ENCODE measurements at regions not wholly inside any gene's neighbourhood (a gene's known extent, or its start where the extent isn't known, plus 50 kb on each side); places are given as distances from the start of the nearest gene placed in this dataset.
A peak's percentile ranks its signal among the peaks of the same experiment; 100 is the strongest.

DNA sequence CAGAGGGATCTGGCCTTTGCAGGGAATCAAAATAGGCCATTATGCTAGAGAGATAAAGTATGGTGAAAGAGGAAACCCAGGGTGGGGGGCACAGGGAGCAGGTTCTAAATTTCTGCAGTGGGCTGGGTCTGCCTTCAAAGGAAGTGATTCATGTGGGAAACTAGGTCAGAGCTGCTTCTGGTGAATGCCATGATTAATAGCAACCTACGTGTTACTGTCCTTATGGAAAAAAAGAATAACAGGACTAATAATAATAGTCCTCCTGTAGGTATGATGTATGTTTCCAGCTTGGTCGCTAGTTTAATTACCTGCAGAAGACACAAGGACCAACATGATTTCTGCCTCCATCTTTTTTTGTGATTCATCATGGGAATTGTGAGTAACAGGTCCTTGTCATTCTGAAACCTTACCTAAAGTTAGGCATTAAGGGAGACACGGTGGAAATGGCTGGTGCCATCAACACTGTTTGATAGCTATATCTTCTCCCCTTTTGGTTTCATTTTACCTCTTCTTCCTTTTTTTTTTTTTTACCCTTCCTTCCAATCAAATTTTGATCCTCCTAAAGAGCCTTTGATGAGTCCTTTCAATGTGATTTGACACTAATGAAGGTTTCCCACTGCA is 180.4 kb downstream of the CPEB2 start:
- TF ChIP-seq, protein P1, sequence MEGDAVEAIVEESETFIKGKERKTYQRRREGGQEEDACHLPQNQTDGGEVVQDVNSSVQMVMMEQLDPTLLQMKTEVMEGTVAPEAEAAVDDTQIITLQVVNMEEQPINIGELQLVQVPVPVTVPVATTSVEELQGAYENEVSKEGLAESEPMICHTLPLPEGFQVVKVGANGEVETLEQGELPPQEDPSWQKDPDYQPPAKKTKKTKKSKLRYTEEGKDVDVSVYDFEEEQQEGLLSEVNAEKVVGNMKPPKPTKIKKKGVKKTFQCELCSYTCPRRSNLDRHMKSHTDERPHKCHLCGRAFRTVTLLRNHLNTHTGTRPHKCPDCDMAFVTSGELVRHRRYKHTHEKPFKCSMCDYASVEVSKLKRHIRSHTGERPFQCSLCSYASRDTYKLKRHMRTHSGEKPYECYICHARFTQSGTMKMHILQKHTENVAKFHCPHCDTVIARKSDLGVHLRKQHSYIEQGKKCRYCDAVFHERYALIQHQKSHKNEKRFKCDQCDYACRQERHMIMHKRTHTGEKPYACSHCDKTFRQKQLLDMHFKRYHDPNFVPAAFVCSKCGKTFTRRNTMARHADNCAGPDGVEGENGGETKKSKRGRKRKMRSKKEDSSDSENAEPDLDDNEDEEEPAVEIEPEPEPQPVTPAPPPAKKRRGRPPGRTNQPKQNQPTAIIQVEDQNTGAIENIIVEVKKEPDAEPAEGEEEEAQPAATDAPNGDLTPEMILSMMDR (IDR thresholded peaks at IDR 0.05) = no peak
- DNase-seq (ENCODE audit: low spot score) = no peak
- no peak for ATAC-seq (ENCODE audit: low FRiP score)

DNA sequence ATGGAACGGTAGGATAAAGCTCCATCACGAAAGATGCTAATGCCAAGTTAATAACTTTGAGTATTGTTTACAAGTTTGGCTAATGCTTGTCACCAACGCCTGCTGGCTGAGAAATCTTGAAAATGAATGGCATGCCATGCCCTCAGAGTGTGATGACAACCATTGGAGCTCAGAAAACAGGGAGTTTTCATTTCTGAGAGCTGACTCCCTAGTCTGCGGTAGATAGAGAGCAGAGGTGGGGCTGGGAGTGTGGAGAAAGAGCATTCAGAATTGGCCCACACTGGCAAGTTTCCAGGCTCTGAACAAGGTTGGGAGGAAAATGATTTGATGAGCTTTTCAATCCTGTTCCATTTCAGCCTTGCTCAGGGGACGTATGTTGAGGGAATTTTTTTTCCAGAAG is 183.9 kb downstream of the CPEB2 start:
- peak; percentile 55 for ATAC-seq (ENCODE audit: low FRiP score)
- TF ChIP-seq, protein P1 (IDR thresholded peaks at IDR 0.05) = no peak
- no peak for DNase-seq (ENCODE audit: low spot score)

DNA sequence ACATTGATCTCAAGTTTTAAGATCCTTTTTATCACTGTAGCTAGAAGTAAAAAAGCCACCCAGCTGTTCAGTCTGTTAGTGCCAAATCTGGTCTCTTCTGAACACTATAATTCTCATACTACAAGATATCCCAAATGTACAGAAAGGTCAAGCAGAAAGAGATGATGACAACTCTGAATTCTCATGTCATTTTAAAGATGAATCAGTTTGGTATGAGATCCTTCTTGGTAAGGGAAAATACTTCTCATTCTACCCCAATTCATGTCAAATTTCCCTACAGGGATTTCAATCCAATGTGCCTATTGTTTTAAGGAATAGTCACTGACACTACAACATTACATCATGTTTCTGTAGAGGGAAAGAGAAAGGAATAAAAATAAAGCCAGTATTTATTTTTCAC is 184.5 kb downstream of the CPEB2 start:
- DNase-seq (ENCODE audit: low spot score) = no peak
- ATAC-seq (ENCODE audit: low FRiP score) = no peak
- TF ChIP-seq, protein P1 (IDR thresholded peaks at IDR 0.05) = no peak

DNA sequence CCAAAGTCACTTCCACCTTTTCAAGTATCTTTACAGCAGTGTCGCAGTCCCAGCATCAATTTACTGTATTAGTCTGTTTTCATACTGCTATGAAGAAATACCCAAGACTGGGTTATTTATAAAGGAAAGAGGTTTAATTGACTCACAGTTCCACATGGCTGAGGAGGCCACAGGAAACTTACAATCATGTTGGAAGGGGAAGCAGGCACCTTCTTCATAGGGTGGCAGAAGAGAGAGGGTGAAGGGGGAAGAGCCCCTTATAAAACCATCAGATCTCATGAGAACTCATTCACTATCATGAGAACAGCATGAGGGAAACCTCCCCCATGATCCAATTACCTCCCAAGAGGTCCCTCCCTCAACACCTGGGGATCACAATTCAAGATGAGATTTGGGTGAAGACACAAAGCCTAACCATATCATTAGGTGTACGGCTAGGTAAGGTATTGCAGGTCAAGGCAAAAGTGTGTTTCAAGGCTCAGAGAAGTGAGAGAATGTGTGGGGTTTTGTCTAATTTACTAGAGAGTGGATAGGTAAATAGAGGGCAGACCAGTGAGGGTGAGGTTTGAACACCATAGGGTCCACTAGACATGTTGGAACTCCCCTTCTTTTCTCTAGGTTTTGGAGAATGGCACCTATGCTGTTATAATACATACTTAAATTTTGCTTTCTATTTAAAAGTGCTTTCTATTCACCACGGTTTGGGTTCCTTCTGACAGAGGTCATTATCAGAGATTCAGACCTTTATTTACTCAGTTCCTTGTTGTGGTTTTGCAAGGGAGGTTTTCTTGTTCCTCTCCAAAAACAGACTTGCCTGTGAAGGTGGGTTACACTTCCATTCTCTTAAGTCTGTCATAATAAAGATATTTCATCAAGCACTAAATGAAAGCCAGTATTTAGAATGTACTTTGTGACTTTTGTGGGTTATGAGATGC is 186.6 kb downstream of the CPEB2 start:
- TF ChIP-seq, protein P1 (IDR thresholded peaks at IDR 0.05) = no peak
- ATAC-seq (ENCODE audit: low FRiP score) (no peak), DNase-seq (ENCODE audit: low spot score) (no peak)

DNA sequence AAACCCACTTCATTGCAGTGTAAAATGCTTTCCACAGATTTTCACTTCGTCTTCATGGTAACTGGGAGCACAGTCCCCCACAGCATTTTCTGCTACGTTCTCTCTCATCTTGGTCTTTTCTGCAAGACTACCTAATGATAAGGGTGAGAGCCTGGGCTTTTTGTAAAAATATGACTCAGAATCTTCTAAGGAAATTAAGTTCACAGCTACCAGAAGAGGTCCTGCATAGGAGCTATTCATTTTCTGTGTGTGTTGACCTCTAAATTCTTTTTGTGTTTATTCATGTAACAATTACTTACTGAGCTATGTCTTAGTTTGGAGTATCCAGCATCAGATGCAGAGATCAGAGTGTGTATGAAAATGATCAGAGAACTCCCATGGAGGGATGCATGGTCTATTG is 192.2 kb downstream of the CPEB2 start:
- ATAC-seq (ENCODE audit: low FRiP score) = no peak
- DNase-seq (ENCODE audit: low spot score) = no peak
- TF ChIP-seq, protein P1 (IDR thresholded peaks at IDR 0.05) = no peak

DNA sequence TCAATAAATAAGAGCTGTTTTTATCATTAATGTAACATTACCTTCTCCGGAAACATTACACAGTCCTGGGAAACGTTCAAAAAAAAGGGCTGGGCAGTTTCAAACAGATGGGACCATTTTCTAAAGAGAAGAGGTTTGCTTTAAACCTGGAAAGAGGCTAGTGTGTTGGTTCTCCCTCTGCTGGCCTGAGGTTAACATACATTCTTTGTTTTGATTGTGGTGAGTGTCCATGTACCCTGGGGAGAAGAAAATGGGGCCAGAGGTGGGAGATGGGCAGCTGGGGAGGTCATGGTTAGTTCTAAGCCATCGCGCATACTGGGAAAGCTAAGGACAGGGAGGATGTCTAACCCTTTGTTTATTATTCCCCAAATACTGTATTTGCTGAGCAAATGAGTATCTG is 194.7 kb downstream of the CPEB2 start:
- no peak for DNase-seq (ENCODE audit: low spot score)
- TF ChIP-seq, protein P1 (IDR thresholded peaks at IDR 0.05) = no peak
- no peak for ATAC-seq (ENCODE audit: low FRiP score)
